ENCODE measurements at regions not wholly inside any gene's neighbourhood (a gene's known extent, or its start where the extent isn't known, plus 50 kb on each side); places are given as distances from the start of the nearest gene placed in this dataset.
"Not testable (repeated sequence)": the region's sequence is repeated elsewhere in the genome, so short reads cannot be mapped to it uniquely, and the experiment has no call there.

DNA sequence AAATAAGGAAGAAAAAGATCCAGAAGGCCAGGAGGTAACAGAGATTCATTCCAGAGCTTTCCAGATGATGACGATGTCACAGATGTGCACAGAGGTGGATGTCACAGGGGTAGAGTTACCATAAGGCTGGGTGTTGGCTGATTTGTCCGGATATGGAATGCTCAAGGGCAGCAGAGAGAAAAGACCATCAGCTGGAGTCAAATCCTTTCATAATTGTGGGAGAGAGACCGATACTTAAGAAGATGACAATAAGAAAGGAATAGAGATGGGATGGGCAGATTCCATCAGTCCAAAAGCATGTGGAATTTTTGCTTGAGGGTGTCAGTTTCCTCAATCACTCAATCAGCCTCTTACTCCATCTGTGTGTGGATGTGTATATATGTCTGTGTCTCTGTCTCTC lies 150.4 kb downstream of the CENPC start:
- DNase-seq (ENCODE audit: low spot score in 2 of 2): no peak
- TF ChIP-seq, protein P1, sequence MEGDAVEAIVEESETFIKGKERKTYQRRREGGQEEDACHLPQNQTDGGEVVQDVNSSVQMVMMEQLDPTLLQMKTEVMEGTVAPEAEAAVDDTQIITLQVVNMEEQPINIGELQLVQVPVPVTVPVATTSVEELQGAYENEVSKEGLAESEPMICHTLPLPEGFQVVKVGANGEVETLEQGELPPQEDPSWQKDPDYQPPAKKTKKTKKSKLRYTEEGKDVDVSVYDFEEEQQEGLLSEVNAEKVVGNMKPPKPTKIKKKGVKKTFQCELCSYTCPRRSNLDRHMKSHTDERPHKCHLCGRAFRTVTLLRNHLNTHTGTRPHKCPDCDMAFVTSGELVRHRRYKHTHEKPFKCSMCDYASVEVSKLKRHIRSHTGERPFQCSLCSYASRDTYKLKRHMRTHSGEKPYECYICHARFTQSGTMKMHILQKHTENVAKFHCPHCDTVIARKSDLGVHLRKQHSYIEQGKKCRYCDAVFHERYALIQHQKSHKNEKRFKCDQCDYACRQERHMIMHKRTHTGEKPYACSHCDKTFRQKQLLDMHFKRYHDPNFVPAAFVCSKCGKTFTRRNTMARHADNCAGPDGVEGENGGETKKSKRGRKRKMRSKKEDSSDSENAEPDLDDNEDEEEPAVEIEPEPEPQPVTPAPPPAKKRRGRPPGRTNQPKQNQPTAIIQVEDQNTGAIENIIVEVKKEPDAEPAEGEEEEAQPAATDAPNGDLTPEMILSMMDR (IDR thresholded peaks at IDR 0.05): no peak
- no peak for TF ChIP-seq POLR2A (IDR thresholded peaks at IDR 0.05)
- no peak for TF ChIP-seq POLR2AphosphoS5 (IDR thresholded peaks at IDR 0.05)
- Histone ChIP-seq H3K27ac (no peak overlapping the region), H3K36me3 (no peaks in the 10 kb centered on the region), H3K4me3 (no peak overlapping the region), H3K4me1 (no peaks in the 10 kb centered on the region), H3K9me3 (no peaks in the 10 kb centered on the region), H3K27me3 (no peaks in the 10 kb centered on the region)
- intact Hi-C loops (cut with DNase I; ENCODE audit: low total_unique reads): no loop called here

DNA sequence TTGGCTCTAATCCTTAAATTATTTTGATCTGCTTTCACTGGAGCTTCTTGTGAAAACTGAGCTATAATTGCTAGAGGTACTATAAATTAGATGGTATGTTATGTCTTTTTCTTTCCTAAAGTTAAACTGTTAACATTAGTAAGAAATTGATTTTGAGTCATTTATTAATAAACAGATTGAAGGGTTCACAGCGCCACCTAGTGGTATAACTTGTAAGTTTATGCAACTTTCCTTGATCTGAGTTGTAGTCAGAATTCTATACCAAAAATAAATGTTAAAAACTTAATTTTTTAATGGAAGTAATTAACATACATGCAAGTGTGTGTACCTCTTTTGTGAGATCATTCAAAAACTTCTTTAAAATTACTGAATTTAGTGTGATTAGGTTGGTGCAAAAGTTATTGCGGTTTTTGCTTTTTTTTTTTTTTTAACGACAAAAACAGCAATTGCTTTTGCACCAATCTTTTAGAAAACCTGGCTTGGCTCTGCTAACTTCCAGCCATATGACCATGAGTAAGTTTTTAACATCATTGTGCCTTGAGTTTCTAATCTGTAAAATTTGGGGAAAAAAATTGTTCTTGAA lies 151.5 kb downstream of the CENPC start:
- Histone ChIP-seq H3K36me3 (no peaks in the 10 kb centered on the region), H3K27ac (no peak overlapping the region), H3K9me3 (no peaks in the 10 kb centered on the region), H3K27me3 (no peaks in the 10 kb centered on the region), H3K4me3 (no peak overlapping the region), H3K4me1 (no peaks in the 10 kb centered on the region)
- DNase-seq (ENCODE audit: low spot score in 2 of 2): no peak
- intact Hi-C loops (cut with DNase I; ENCODE audit: low total_unique reads): no loop called here
- TF ChIP-seq, protein P1 (IDR thresholded peaks at IDR 0.05): peak; percentile 33 to 55 (median 47)
- no peak for TF ChIP-seq POLR2A (IDR thresholded peaks at IDR 0.05)

GRCh38 chr4:67393007-67393406 lies 152.3 kb downstream of the CENPC start:
- intact Hi-C loops (cut with DNase I; ENCODE audit: low total_unique reads): no loop called here
- H3K27ac ChIP-seq: no peak overlapping the region
- no peak for DNase-seq (ENCODE audit: low spot score in 2 of 2)
- no peaks in the 10 kb centered on the region for H3K36me3 ChIP-seq
- no peaks in the 10 kb centered on the region for H3K4me1 ChIP-seq
- H3K27me3 ChIP-seq: no peaks in the 10 kb centered on the region
- no peaks in the 10 kb centered on the region for H3K9me3 ChIP-seq
- no peak overlapping the region for H3K4me3 ChIP-seq
- TF ChIP-seq, protein P1 (IDR thresholded peaks at IDR 0.05): no peak
- TF ChIP-seq POLR2A (IDR thresholded peaks at IDR 0.05): no peak
- no peak for TF ChIP-seq POLR2AphosphoS5 (IDR thresholded peaks at IDR 0.05)

DNA sequence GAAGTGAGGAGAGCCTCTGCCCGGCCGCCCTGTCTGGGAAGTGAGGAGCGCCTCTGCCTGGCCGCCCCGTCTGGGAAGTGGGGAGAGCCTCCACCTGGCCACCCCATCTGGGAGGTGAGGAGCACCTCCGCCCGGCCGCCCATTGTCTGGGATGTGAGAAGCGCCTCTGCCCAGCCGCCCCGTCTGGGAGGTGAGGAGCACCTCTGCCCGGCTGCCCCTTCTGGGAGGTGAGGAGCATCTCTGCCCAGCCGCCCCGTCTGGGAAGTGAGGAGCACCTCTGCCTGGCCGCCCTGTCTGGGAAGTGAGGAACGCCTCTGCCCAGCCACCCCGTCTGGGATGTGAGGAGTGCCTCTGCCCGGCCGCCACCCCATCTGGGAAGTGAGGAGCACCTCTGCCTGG lies 163.9 kb downstream of the CENPC start:
- H3K27me3 ChIP-seq; intact Hi-C loops (cut with DNase I; ENCODE audit: low total_unique reads); DNase-seq (ENCODE audit: low spot score in 2 of 2); H3K27ac ChIP-seq; H3K36me3 ChIP-seq; H3K4me1 ChIP-seq; H3K9me3 ChIP-seq; H3K4me3 ChIP-seq: not testable (repeated sequence)

DNA sequence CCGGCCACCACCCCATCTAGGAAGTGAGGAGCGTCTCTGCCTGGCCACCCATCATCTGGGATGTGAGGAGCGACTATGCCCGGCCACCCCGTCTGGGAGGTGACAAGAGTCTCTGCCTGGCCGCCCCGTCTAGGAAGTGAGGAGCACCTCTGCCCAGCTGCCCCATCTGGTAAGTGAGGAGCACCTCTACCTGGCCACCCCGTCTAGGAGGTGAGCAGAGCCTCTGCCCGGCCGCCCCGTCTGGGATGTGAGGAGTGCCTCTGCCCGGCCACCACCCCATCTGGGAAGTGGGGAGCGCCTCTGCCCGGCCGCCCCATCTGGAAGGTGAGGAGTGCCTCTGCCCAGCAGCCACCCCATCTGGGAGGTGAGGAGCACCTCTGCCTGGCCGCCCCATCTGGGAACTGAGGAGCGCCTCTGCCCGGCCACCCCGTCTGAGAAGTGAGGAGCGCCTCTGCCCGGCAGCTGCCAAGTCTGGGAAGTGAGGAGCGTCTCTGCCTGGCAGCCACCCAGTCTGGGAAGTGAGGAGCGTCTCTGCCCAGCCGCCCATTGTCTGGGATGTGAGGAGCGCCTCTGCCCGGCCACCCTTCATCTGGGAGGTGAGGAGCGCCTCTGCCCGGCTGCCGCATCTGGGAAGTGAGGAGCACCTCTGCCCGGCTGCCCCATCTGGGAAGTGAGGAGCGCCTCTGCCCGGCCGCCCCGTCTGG lies 164.4 kb downstream of the CENPC start:
- H3K4me3 ChIP-seq; H3K27me3 ChIP-seq; H3K36me3 ChIP-seq; H3K9me3 ChIP-seq; DNase-seq (ENCODE audit: low spot score in 2 of 2); H3K4me1 ChIP-seq; intact Hi-C loops (cut with DNase I; ENCODE audit: low total_unique reads); H3K27ac ChIP-seq: not testable (repeated sequence)

DNA sequence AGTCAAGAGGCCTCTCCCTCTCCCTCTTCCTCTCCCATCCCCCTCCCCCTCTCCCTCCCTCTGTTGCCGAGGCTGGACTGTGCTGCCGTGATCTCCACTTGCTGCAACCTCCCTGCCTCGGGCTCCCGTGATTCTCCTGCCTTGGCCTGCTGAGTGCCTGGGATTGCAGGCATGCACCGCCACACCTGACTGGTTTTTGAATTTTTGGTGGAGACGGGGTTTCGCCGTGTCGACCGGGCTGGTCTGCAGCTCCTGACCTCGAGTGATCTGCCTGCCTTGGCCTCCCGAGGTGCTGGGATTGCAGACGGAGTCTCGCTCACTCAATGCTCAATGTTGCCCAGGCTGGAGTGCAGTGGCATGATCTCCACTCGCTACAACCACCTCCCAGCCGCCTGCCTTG lies 165.1 kb downstream of the CENPC start:
- no peak for DNase-seq (ENCODE audit: low spot score in 2 of 2)
- H3K4me3 ChIP-seq: no peak overlapping the region
- no peaks in the 10 kb centered on the region for H3K9me3 ChIP-seq
- no peaks in the 10 kb centered on the region for H3K36me3 ChIP-seq
- intact Hi-C loops (cut with DNase I; ENCODE audit: low total_unique reads): no loop called here
- TF ChIP-seq, protein P1 (IDR thresholded peaks at IDR 0.05): no peak
- TF ChIP-seq POLR2A (IDR thresholded peaks at IDR 0.05): no peak
- no peak for TF ChIP-seq POLR2AphosphoS5 (IDR thresholded peaks at IDR 0.05)
- H3K27ac ChIP-seq: no peak overlapping the region
- H3K4me1 ChIP-seq: no peaks in the 10 kb centered on the region
- no peaks in the 10 kb centered on the region for H3K27me3 ChIP-seq

All from breast epithelium (tissue), 4 donors.